WERI-Rb-1 (cell line): ENCODE measurements at regions not wholly inside any gene's neighbourhood (a gene's known extent, or its start where the extent isn't known, plus 50 kb on each side); places are given as distances from the start of the nearest gene placed in this dataset.

Experiments
- DNase-seq: peaks from one replicate; pipeline ENCODE4 v3.0.0-alpha.2; 2020
- H3K27ac ChIP-seq: fragments of 250-450 bp; sonication (Bioruptor Pico); 2 replicates; pipeline ENCODE4 v1.5.1; 2020; ENCODE audit warnings: mild to moderate bottlenecking, moderate library complexity
- H3K27me3 ChIP-seq: fragments of 250-450 bp; sonication (Bioruptor Pico); 2 replicates; pipeline ENCODE4 v1.5.1; 2021; ENCODE audit warnings: mild to moderate bottlenecking, low read depth, moderate library complexity; ENCODE audit not compliant: insufficient read depth, severe bottlenecking
- H3K36me3 ChIP-seq: fragments of 250-450 bp; sonication (Bioruptor Pico); 2 replicates; pipeline ENCODE4 v1.5.1; 2020; ENCODE audit warnings: mild to moderate bottlenecking, moderate library complexity
- H3K4me3 ChIP-seq: 2 replicates; pipeline ENCODE4 v1.5.1; 2011; ENCODE audit warnings: low read depth, mild to moderate bottlenecking, control low read depth, low read length
- H3K9me3 ChIP-seq: fragments of 250-450 bp; sonication (Bioruptor Pico); 2 replicates; pipeline ENCODE4 v1.5.1; 2021; ENCODE audit warnings: mild to moderate bottlenecking, moderate library complexity; ENCODE audit not compliant: severe bottlenecking
- CTCF ChIP-seq: IDR thresholded peaks from 2 replicates; pipeline ENCODE4 v1.5.1; 2011; ENCODE audit warnings: low read depth, mild to moderate bottlenecking, control low read depth, inconsistent platforms, low read length

- no peaks in the 10 kb centered on the region for H3K9me3 ChIP-seq
- H3K27ac ChIP-seq: no peak overlapping the region
- no peaks in the 10 kb centered on the region for H3K36me3 ChIP-seq
- TF ChIP-seq CTCF: no peak
- H3K4me3 ChIP-seq: no peak overlapping the region
- DNase-seq: peak; percentile 26
- H3K27me3 ChIP-seq: no peaks in the 10 kb centered on the region
Observed at GRCh38 chr14:84040101-84040500, 1489.8 kb upstream of the FLRT2 start.

- no peaks in the 10 kb centered on the region for H3K36me3 ChIP-seq
- no peak for DNase-seq
- H3K27me3 ChIP-seq: no peaks in the 10 kb centered on the region
- no peak overlapping the region for H3K27ac ChIP-seq
- no peaks in the 10 kb centered on the region for H3K9me3 ChIP-seq
- H3K4me3 ChIP-seq: no peak overlapping the region
- TF ChIP-seq CTCF: no peak
Observed at GRCh38 chr14:84041421-84041820, 1488.5 kb upstream of the FLRT2 start.

GRCh38 chr14:84042992-84043391, 1487.0 kb upstream of the FLRT2 start:
- no peaks in the 10 kb centered on the region for H3K9me3 ChIP-seq
- H3K4me3 ChIP-seq: no peak overlapping the region
- DNase-seq: no peak
- H3K36me3 ChIP-seq: no peaks in the 10 kb centered on the region
- TF ChIP-seq CTCF: no peak
- no peaks in the 10 kb centered on the region for H3K27me3 ChIP-seq
- H3K27ac ChIP-seq: no peak overlapping the region

GRCh38 chr14:84064316-84065125, 1465.4 kb upstream of the FLRT2 start:
- no peak for DNase-seq
- no peaks in the 10 kb centered on the region for H3K9me3 ChIP-seq
- H3K27me3 ChIP-seq: no peaks in the 10 kb centered on the region
- H3K4me3 ChIP-seq: no peak overlapping the region
- H3K27ac ChIP-seq: no peak overlapping the region
- no peak for TF ChIP-seq CTCF
- no peaks in the 10 kb centered on the region for H3K36me3 ChIP-seq

GRCh38 chr14:84065811-84066210, 1464.1 kb upstream of the FLRT2 start:
- Histone ChIP-seq H3K4me3 (no peak overlapping the region), H3K27ac (no peak overlapping the region), H3K36me3 (no peaks in the 10 kb centered on the region), H3K27me3 (no peaks in the 10 kb centered on the region), H3K9me3 (no peaks in the 10 kb centered on the region)
- TF ChIP-seq CTCF: no peak
- DNase-seq: no peak

- no peak overlapping the region for H3K4me3 ChIP-seq
- H3K27me3 ChIP-seq: no peaks in the 10 kb centered on the region
- H3K27ac ChIP-seq: no peak overlapping the region
- H3K9me3 ChIP-seq: no peaks in the 10 kb centered on the region
- TF ChIP-seq CTCF: no peak
- no peaks in the 10 kb centered on the region for H3K36me3 ChIP-seq
- DNase-seq: no peak
Observed at GRCh38 chr14:84068288-84068687, 1461.7 kb upstream of the FLRT2 start.
